ENCODE measurements at regions not wholly inside any gene's neighbourhood (a gene's known extent, or its start where the extent isn't known, plus 50 kb on each side); places are given as distances from the start of the nearest gene placed in this dataset.

DNA sequence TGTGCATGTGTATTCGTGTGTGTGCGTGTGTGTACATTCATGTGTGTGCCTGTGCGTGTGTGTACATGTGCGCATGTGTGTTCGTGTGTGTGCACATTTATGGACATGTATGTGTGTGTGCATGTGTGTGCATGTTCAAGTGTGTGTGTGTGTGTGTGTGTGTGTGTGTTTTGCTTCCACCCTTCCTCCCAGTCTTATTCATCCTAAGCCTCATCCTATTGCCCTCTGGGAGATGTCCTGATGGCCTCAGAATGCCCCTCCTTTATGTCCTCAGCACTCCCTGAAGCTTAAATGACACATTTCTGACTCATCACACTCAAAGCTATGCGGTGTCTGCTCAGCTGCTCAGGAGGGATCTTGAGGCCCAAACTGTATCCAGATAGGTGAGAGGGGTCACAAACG, 76.6 kb upstream of the CCDC167 start:
- Histone ChIP-seq H3K9me3 (replicated peaks; ENCODE audit: insufficient read depth, low read length) (no peaks in the 10 kb centered on the region), H3K9me2 (replicated peaks; ENCODE audit: insufficient read depth, low read length) (no peaks in the 10 kb centered on the region), H2AFZ (ENCODE audit: low read length) (no peak overlapping the region), H3K9ac (ENCODE audit: low read length) (no peak overlapping the region), H3K36me3 (replicated peaks; ENCODE audit: insufficient read depth, low read length) (no peaks in the 10 kb centered on the region), H4K20me1 (ENCODE audit: insufficient read depth, low read length) (no peaks in the 10 kb centered on the region), H3F3A (ENCODE audit: insufficient read depth, low read length) (no peaks in the 10 kb centered on the region), H3K4me2 (ENCODE audit: low read depth, low read length) (no peak overlapping the region), H3K79me2 (ENCODE audit: low read length) (no peaks in the 10 kb centered on the region), H3K4me1 (ENCODE audit: low read length) (no peaks in the 10 kb centered on the region), H3K27me3 (replicated peaks; ENCODE audit: insufficient read depth, low read length) (no peaks in the 10 kb centered on the region), H3K27ac (ENCODE audit: low read length) (no peak overlapping the region), H3K4me3 (ENCODE audit: low read length) (no peak overlapping the region)
- TF ChIP-seq CTCF (IDR thresholded peaks at IDR 0.05; ENCODE audit: low read length) = no peak
- no peak for TF ChIP-seq EZH2 (optimal IDR thresholded peaks at IDR 0.05; ENCODE audit: low read depth, low read length)
- TF ChIP-seq EZH2phosphoT487 (IDR thresholded peaks at IDR 0.05; ENCODE audit: low read length) = no peak
- DNase-seq = no peak

- H2AFZ ChIP-seq (ENCODE audit: low read length) = no peak overlapping the region
- TF ChIP-seq CTCF (IDR thresholded peaks at IDR 0.05; ENCODE audit: low read length) (no peak), EZH2 (optimal IDR thresholded peaks at IDR 0.05; ENCODE audit: low read depth, low read length) (no peak), EZH2phosphoT487 (IDR thresholded peaks at IDR 0.05; ENCODE audit: low read length) (no peak)
- H3K9ac ChIP-seq (ENCODE audit: low read length) = no peak overlapping the region
- no peaks in the 10 kb centered on the region for H4K20me1 ChIP-seq (ENCODE audit: insufficient read depth, low read length)
- no peaks in the 10 kb centered on the region for H3K36me3 ChIP-seq (replicated peaks; ENCODE audit: insufficient read depth, low read length)
- no peaks in the 10 kb centered on the region for H3K4me1 ChIP-seq (ENCODE audit: low read length)
- no peak for DNase-seq
- H3K9me2 ChIP-seq (replicated peaks; ENCODE audit: insufficient read depth, low read length) = no peaks in the 10 kb centered on the region
- no peaks in the 10 kb centered on the region for H3K9me3 ChIP-seq (replicated peaks; ENCODE audit: insufficient read depth, low read length)
- no peak overlapping the region for H3K4me2 ChIP-seq (ENCODE audit: low read depth, low read length)
- no peaks in the 10 kb centered on the region for H3K79me2 ChIP-seq (ENCODE audit: low read length)
- no peaks in the 10 kb centered on the region for H3K27me3 ChIP-seq (replicated peaks; ENCODE audit: insufficient read depth, low read length)
- H3K27ac ChIP-seq (ENCODE audit: low read length) = no peak overlapping the region
- no peak overlapping the region for H3K4me3 ChIP-seq (ENCODE audit: low read length)
- H3F3A ChIP-seq (ENCODE audit: insufficient read depth, low read length) = no peaks in the 10 kb centered on the region
Measured at GRCh38 chr6:37575221-37575620, 75.5 kb upstream of the CCDC167 start.

DNA sequence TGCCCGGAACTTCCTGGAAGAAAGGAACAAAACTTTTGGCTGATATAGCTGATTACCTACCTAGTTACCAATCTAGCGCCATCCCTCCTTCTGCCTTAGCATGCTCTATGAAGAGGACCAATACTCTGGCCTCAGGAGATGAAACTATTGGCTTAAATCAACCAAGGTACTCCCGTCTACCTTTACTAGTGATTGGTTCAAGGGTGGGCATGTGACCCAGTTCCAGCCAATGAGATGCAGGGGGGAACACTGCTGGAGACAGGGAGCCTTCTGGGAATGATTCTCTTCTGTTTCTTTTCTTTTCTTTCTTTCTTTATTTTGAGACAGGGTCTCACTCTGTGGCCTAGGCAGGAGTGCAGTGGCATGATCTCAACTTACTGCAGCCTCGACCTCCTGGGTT, 72.6 kb upstream of the CCDC167 start:
- Histone ChIP-seq H3K4me1 (ENCODE audit: low read length) (no peaks in the 10 kb centered on the region), H4K20me1 (ENCODE audit: insufficient read depth, low read length) (no peaks in the 10 kb centered on the region), H3K27me3 (replicated peaks; ENCODE audit: insufficient read depth, low read length) (no peaks in the 10 kb centered on the region), H3K9me3 (replicated peaks; ENCODE audit: insufficient read depth, low read length) (no peaks in the 10 kb centered on the region), H3K79me2 (ENCODE audit: low read length) (no peaks in the 10 kb centered on the region), H2AFZ (ENCODE audit: low read length) (no peak overlapping the region; the same call in 1 of the 2 replicates), H3K9ac (ENCODE audit: low read length) (no peak overlapping the region), H3K4me2 (ENCODE audit: low read depth, low read length) (no peak overlapping the region), H3K9me2 (replicated peaks; ENCODE audit: insufficient read depth, low read length) (no peaks in the 10 kb centered on the region), H3K4me3 (ENCODE audit: low read length) (no peak overlapping the region), H3K27ac (ENCODE audit: low read length) (no peak overlapping the region), H3F3A (ENCODE audit: insufficient read depth, low read length) (no peaks in the 10 kb centered on the region), H3K36me3 (replicated peaks; ENCODE audit: insufficient read depth, low read length) (no peaks in the 10 kb centered on the region)
- no peak for DNase-seq
- TF ChIP-seq EZH2phosphoT487 (IDR thresholded peaks at IDR 0.05; ENCODE audit: low read length) = no peak
- TF ChIP-seq EZH2 (optimal IDR thresholded peaks at IDR 0.05; ENCODE audit: low read depth, low read length) = no peak
- TF ChIP-seq CTCF (IDR thresholded peaks at IDR 0.05; ENCODE audit: low read length) = no peak
